ENCODE measurements at regions not wholly inside any gene's neighbourhood (a gene's known extent, or its start where the extent isn't known, plus 50 kb on each side); places are given as distances from the start of the nearest gene placed in this dataset.

- no peaks in the 10 kb centered on the region for H3K79me2 ChIP-seq (ENCODE audit: insufficient read depth, low read length)
- no peak overlapping the region for H3K14ac ChIP-seq (ENCODE audit: insufficient read depth, low read length)
- H3K4me2 ChIP-seq (ENCODE audit: insufficient read depth, insufficient read length, low read length) = no peak overlapping the region
- H2BK5ac ChIP-seq (ENCODE audit: insufficient read length, low read length) = no peak overlapping the region
- Mint-ChIP-seq H3K9me3 (no peaks in the 10 kb centered on the region; a peak in 1 of 5 replicates), H3K4me3 (no peak overlapping the region), H3K27me3 (ENCODE audit: low read depth) (peaks cover 9% of the 10 kb centered on the region), H3K4me1 (peaks cover 45 to 49% of the 10 kb centered on the region in 2 experiments), H3K27ac (no peak overlapping the region), H3K36me3 (ENCODE audit: insufficient read depth in 1 of 3, low read depth in 3 of 3) (0 out of 7 replicates have a peak, but pooled peaks cover 0 to 2% (median 0%) of the 10 kb centered on the region in 3 experiments)
- no peak overlapping the region for H3K56ac ChIP-seq (ENCODE audit: insufficient read length, low read depth, low read length)
- TF ChIP-seq CTCF (conservative IDR thresholded peaks at IDR 0.05) = no peak
- no peak overlapping the region for H3T11ph ChIP-seq (ENCODE audit: low read length)
- no peak overlapping the region for H2AFZ ChIP-seq (ENCODE audit: low read length)
- DNase-seq = no peak
- H3K27me3 ChIP-seq (ENCODE audit: insufficient read depth, low read length) = no peaks in the 10 kb centered on the region; the same call in 1 of the 2 replicates
- H4K5ac ChIP-seq (ENCODE audit: insufficient read length, low read depth, low read length) = no peak overlapping the region
- H3K4ac ChIP-seq (ENCODE audit: low read depth, low read length) = no peak overlapping the region
- H2BK15ac ChIP-seq (ENCODE audit: low read depth, low read length) = no peak overlapping the region
- no peak overlapping the region for H4K91ac ChIP-seq (ENCODE audit: insufficient read length, low read depth, low read length)
- H3K79me1 ChIP-seq (ENCODE audit: insufficient read depth, low read depth, low read length, poor library complexity, severe bottlenecking) = no peaks in the 10 kb centered on the region
- no peak overlapping the region for H3K23ac ChIP-seq (ENCODE audit: insufficient read length, low read depth, low read length)
- H4K8ac ChIP-seq (replicated peaks; ENCODE audit: insufficient read length, low read depth, low read length) = no peak overlapping the region
- no peak overlapping the region for H2AK5ac ChIP-seq (ENCODE audit: insufficient read length, low read length)
- H3K18ac ChIP-seq (ENCODE audit: insufficient read length, low read depth, low read length) = no peak overlapping the region
- WGBS (ENCODE audit: extremely low coverage, insufficient read length, low lambda C conversion rate) = no CpG with 5 or more reads among the region's 2 CpGs
- peaks cover 2% of the 10 kb centered on the region for H3K4me1 ChIP-seq (ENCODE audit: insufficient read depth, low read length)
- H3K9me3 ChIP-seq (ENCODE audit: control insufficient read depth, low read depth, low read length) = no peaks in the 10 kb centered on the region
- H2BK20ac ChIP-seq (ENCODE audit: low read depth, low read length, poor library complexity, severe bottlenecking) = no peak overlapping the region
- H3K27ac ChIP-seq (ENCODE audit: insufficient read length, low read depth, low read length) = no peak overlapping the region
- H2BK120ac ChIP-seq (ENCODE audit: low read depth, low read length, poor library complexity, severe bottlenecking) = no peak overlapping the region
- H4K20me1 ChIP-seq (ENCODE audit: control insufficient read depth, insufficient read depth, insufficient read length) = no peaks in the 10 kb centered on the region
- no peak overlapping the region for H3K9ac ChIP-seq (ENCODE audit: extremely low read depth, insufficient read length, low read length)
- no peaks in the 10 kb centered on the region for H3K23me2 ChIP-seq (ENCODE audit: insufficient read length, low read depth, low read length, poor library complexity, severe bottlenecking)
- H2BK12ac ChIP-seq (ENCODE audit: insufficient read length, low read depth, low read length) = no peak overlapping the region
Measured at GRCh38 chr11:31881825-31882224, 70.7 kb upstream of the PAX6 start.
